ENCODE measurements at regions not wholly inside any gene's neighbourhood (a gene's known extent, or its start where the extent isn't known, plus 50 kb on each side); places are given as distances from the start of the nearest gene placed in this dataset.
"Not testable (repeated sequence)": the region's sequence is repeated elsewhere in the genome, so short reads cannot be mapped to it uniquely, and the experiment has no call there.

- Histone ChIP-seq H3K79me2 (ENCODE audit: control insufficient read depth, insufficient read depth, low read length, unreplicated experiment) (no peaks in the 10 kb centered on the region), H3K4me1 (ENCODE audit: control insufficient read depth, insufficient read depth, low read length, unreplicated experiment) (no peaks in the 10 kb centered on the region), H2AFZ (ENCODE audit: low read length, unreplicated experiment) (no peak overlapping the region), H3K36me3 (ENCODE audit: insufficient read depth, low read length) (no peaks in the 10 kb centered on the region), H3K4me3 (ENCODE audit: low read depth, low read length) (no peak overlapping the region), H3K27me3 (ENCODE audit: insufficient read depth, low read length) (no peaks in the 10 kb centered on the region; the same call in 1 of the 2 replicates), H3K27ac (ENCODE audit: low read depth, low read length) (no peak overlapping the region)
Measured at GRCh38 chr2:118763797-118764196, 83.7 kb downstream of the EN1 start.

DNA sequence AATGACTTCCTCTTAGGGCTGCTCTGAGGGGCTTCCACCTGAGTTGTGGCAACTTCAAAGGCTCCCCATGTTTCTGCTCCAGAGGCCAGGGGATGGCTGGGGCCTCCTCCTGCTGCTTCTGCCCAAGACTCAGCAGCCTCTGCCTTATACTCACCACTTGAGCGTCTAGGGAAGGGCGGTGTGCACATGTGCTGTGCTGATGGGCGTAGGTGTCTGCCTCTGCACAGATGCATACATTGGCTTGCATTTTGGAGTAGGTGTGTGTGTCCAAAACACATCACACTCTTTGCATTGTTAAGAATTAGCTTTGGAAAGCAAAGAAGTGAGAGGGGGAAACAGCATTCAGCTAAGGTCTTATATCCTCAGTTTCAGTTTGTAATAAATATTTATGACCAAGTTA, 85.2 kb downstream of the EN1 start:
- H3K4me3 ChIP-seq (ENCODE audit: low read depth, low read length), result no peak overlapping the region
- no peaks in the 10 kb centered on the region; the same call in 1 of the 2 replicates for H3K27me3 ChIP-seq (ENCODE audit: insufficient read depth, low read length)
- H2AFZ ChIP-seq (ENCODE audit: low read length, unreplicated experiment), result no peak overlapping the region
- H3K27ac ChIP-seq (ENCODE audit: low read depth, low read length), result no peak overlapping the region
- no peaks in the 10 kb centered on the region for H3K79me2 ChIP-seq (ENCODE audit: control insufficient read depth, insufficient read depth, low read length, unreplicated experiment)
- no peaks in the 10 kb centered on the region for H3K36me3 ChIP-seq (ENCODE audit: insufficient read depth, low read length)
- no peaks in the 10 kb centered on the region for H3K4me1 ChIP-seq (ENCODE audit: control insufficient read depth, insufficient read depth, low read length, unreplicated experiment)

DNA sequence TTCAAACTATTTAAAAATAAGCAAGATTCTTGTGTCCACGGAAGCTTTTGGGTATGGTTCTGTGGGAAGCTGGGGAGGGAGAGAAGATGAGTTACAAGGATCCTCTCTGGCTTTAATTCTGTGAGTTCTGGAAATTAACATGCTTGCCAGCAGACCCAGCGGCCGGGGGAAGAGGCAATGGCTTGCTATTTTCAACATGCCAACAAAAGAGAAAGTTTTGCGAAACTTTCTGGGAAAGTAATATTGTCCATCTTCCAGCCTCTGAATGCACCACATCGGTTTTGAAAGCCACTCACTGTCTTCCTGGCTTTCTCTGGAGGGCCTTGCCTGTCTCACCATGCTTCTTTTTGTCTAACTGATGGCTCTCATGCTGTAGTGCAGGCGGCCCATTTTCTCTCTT, 85.7 kb downstream of the EN1 start:
- Histone ChIP-seq H3K27me3 (ENCODE audit: insufficient read depth, low read length) (no peaks in the 10 kb centered on the region; the same call in 1 of the 2 replicates), H3K4me3 (ENCODE audit: low read depth, low read length) (no peak overlapping the region), H2AFZ (ENCODE audit: low read length, unreplicated experiment) (no peak overlapping the region), H3K36me3 (ENCODE audit: insufficient read depth, low read length) (no peaks in the 10 kb centered on the region), H3K4me1 (ENCODE audit: control insufficient read depth, insufficient read depth, low read length, unreplicated experiment) (no peaks in the 10 kb centered on the region), H3K27ac (ENCODE audit: low read depth, low read length) (no peak overlapping the region), H3K79me2 (ENCODE audit: control insufficient read depth, insufficient read depth, low read length, unreplicated experiment) (no peaks in the 10 kb centered on the region)

DNA sequence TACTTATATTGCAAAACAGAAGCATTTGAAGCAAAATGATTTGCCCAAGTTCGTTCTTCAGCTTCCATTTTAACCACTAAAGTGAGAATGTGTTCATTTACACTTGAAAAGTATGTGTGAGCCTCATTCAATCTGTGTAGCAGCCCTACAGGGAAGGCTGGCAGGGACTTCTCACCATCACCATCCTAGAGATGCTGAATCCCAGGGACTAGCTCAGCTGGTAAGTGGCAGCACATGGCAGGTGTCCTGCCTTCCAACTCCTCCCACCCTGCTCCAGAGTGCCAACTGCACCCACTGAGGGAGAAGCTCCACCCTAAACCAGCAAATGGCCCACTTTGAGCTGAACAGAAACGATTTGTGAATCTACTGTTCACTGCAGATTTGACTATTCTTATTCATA, 91.5 kb downstream of the EN1 start:
- Histone ChIP-seq H3K27me3 (ENCODE audit: insufficient read depth, low read length) (no peaks in the 10 kb centered on the region; the same call in 1 of the 2 replicates), H3K4me3 (ENCODE audit: low read depth, low read length) (no peak overlapping the region), H3K27ac (ENCODE audit: low read depth, low read length) (no peak overlapping the region), H3K79me2 (ENCODE audit: control insufficient read depth, insufficient read depth, low read length, unreplicated experiment) (no peaks in the 10 kb centered on the region), H3K36me3 (ENCODE audit: insufficient read depth, low read length) (no peaks in the 10 kb centered on the region), H3K4me1 (ENCODE audit: control insufficient read depth, insufficient read depth, low read length, unreplicated experiment) (peaks cover 2% of the 10 kb centered on the region), H2AFZ (ENCODE audit: low read length, unreplicated experiment) (no peak overlapping the region)

- Histone ChIP-seq H3K4me3 (ENCODE audit: low read depth, low read length) (no peak overlapping the region), H3K79me2 (ENCODE audit: control insufficient read depth, insufficient read depth, low read length, unreplicated experiment) (no peaks in the 10 kb centered on the region), H2AFZ (ENCODE audit: low read length, unreplicated experiment) (no peak overlapping the region), H3K27me3 (ENCODE audit: insufficient read depth, low read length) (no peaks in the 10 kb centered on the region; the same call in 1 of the 2 replicates), H3K4me1 (ENCODE audit: control insufficient read depth, insufficient read depth, low read length, unreplicated experiment) (peaks cover 7% of the 10 kb centered on the region), H3K36me3 (ENCODE audit: insufficient read depth, low read length) (no peaks in the 10 kb centered on the region), H3K27ac (ENCODE audit: low read depth, low read length) (no peak overlapping the region)
Measured at GRCh38 chr2:118755384-118755783, 92.1 kb downstream of the EN1 start.

DNA sequence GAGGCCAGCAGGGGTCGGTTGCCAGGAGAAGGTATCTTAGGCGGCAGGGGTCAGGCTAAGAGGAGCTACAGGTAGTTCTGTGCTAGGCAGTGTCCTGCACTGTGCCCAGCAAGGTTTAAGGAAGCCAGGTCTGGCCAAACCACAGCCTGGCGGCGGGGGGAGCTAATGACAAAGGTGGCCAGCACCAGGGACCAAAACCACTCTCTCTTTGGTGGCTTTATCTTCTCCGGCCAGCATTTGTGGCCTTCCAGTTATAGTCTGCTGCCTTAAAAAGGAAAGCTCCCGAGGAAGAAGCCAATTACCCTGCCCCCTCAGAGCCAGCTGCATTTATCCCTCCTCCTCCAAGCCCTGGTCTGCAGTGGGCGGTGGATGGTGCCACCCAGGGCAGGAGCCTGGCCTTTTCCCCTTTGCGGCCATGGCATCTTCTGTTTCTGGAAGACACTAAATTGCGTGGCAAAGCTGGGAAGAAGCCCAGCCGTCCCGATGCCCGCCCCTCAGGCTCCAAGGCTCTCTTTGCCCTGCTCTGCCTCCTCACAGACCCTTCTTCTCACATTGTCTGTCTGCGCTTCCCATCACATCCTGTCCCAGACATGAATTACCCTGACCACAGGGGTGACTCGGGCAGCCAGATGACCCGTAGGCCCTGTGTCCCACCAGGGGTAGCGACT, 94.6 kb downstream of the EN1 start:
- H3K36me3 ChIP-seq (ENCODE audit: insufficient read depth, low read length), result no peaks in the 10 kb centered on the region
- no peaks in the 10 kb centered on the region for H3K79me2 ChIP-seq (ENCODE audit: control insufficient read depth, insufficient read depth, low read length, unreplicated experiment)
- H3K27me3 ChIP-seq (ENCODE audit: insufficient read depth, low read length), result no peaks in the 10 kb centered on the region; the same call in 1 of the 2 replicates
- H3K4me1 ChIP-seq (ENCODE audit: control insufficient read depth, insufficient read depth, low read length, unreplicated experiment), result peaks cover 7% of the 10 kb centered on the region
- no peak overlapping the region for H2AFZ ChIP-seq (ENCODE audit: low read length, unreplicated experiment)
- H3K27ac ChIP-seq (ENCODE audit: low read depth, low read length), result no peak overlapping the region
- no peak overlapping the region for H3K4me3 ChIP-seq (ENCODE audit: low read depth, low read length)

GRCh38 chr2:118750959-118751565, 96.4 kb downstream of the EN1 start:
- Histone ChIP-seq H3K79me2 (ENCODE audit: control insufficient read depth, insufficient read depth, low read length, unreplicated experiment) (no peaks in the 10 kb centered on the region), H3K4me3 (ENCODE audit: low read depth, low read length) (no peak overlapping the region), H2AFZ (ENCODE audit: low read length, unreplicated experiment) (no peak overlapping the region), H3K4me1 (ENCODE audit: control insufficient read depth, insufficient read depth, low read length, unreplicated experiment) (peaks cover 7% of the 10 kb centered on the region), H3K27me3 (ENCODE audit: insufficient read depth, low read length) (no peaks in the 10 kb centered on the region), H3K36me3 (ENCODE audit: insufficient read depth, low read length) (no peaks in the 10 kb centered on the region), H3K27ac (ENCODE audit: low read depth, low read length) (no peak overlapping the region)

GRCh38 chr2:118748245-118748885, 99.1 kb downstream of the EN1 start:
- H3K27ac ChIP-seq (ENCODE audit: low read depth, low read length), result no peak overlapping the region
- H2AFZ ChIP-seq (ENCODE audit: low read length, unreplicated experiment), result no peak overlapping the region
- no peaks in the 10 kb centered on the region for H3K36me3 ChIP-seq (ENCODE audit: insufficient read depth, low read length)
- H3K4me1 ChIP-seq (ENCODE audit: control insufficient read depth, insufficient read depth, low read length, unreplicated experiment), result peaks cover 7% of the 10 kb centered on the region
- H3K27me3 ChIP-seq (ENCODE audit: insufficient read depth, low read length), result no peaks in the 10 kb centered on the region
- no peak overlapping the region for H3K4me3 ChIP-seq (ENCODE audit: low read depth, low read length)
- H3K79me2 ChIP-seq (ENCODE audit: control insufficient read depth, insufficient read depth, low read length, unreplicated experiment), result no peaks in the 10 kb centered on the region

- Histone ChIP-seq H3K27me3 (ENCODE audit: insufficient read depth, low read length) (no peaks in the 10 kb centered on the region), H3K4me1 (ENCODE audit: control insufficient read depth, insufficient read depth, low read length, unreplicated experiment) (peaks cover 7% of the 10 kb centered on the region), H3K79me2 (ENCODE audit: control insufficient read depth, insufficient read depth, low read length, unreplicated experiment) (no peaks in the 10 kb centered on the region), H3K36me3 (ENCODE audit: insufficient read depth, low read length) (no peaks in the 10 kb centered on the region), H3K4me3 (ENCODE audit: low read depth, low read length) (no peak overlapping the region), H3K27ac (ENCODE audit: low read depth, low read length) (no peak overlapping the region), H2AFZ (ENCODE audit: low read length, unreplicated experiment) (no peak overlapping the region)
Measured at GRCh38 chr2:118747637-118748036, 99.8 kb downstream of the EN1 start.

DNA sequence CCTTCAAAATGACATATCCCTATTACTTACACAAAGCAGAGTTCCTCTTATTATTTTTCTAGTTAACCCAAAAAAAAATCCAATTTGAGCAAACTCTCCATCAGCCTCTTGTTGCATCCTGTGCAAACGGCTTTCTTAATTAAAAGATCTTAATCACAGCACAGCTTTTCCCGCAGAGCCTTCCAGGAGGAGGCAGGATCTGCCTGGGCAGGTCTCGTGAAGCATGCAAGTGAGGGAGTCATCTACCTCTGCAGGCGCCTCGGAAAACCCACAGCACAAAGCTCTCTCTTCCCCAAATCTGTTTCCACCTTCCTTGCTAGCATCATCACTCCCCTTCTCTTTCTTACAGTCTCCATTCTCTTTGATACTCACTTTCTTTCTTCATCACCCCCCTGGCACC, 100.4 kb downstream of the EN1 start:
- Histone ChIP-seq H3K4me3 (ENCODE audit: low read depth, low read length) (no peak overlapping the region), H3K36me3 (ENCODE audit: insufficient read depth, low read length) (no peaks in the 10 kb centered on the region), H3K27ac (ENCODE audit: low read depth, low read length) (no peak overlapping the region), H3K4me1 (ENCODE audit: control insufficient read depth, insufficient read depth, low read length, unreplicated experiment) (peaks cover 7% of the 10 kb centered on the region), H2AFZ (ENCODE audit: low read length, unreplicated experiment) (no peak overlapping the region), H3K27me3 (ENCODE audit: insufficient read depth, low read length) (no peaks in the 10 kb centered on the region), H3K79me2 (ENCODE audit: control insufficient read depth, insufficient read depth, low read length, unreplicated experiment) (no peaks in the 10 kb centered on the region)

DNA sequence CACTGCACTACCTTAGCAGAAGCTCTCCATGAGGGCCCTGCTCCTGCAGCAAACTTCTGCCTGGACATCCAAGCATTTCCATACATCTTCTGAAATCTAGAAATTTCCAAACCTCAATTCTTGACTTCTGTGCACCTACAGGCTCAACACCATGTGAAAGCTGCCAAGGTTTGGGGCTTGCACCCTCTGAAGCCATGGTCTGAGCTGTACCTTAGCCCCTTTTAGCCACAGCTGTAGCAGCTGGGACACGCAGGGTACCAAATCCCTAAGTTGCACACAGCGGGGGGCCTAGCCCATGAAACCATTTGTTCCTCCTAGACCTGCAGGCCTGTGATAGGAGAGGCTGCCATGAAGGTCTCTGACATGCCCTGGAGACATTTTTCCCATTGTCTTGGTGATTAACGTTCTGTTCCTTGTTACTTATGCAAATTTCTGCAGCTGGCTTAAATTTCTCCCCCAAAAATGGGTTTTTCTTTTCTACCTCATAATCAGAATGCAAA, 102.7 kb downstream of the EN1 start:
- not testable (repeated sequence) for H3K79me2 ChIP-seq (ENCODE audit: control insufficient read depth, insufficient read depth, low read length, unreplicated experiment); H3K27me3 ChIP-seq (ENCODE audit: insufficient read depth, low read length); H3K36me3 ChIP-seq (ENCODE audit: insufficient read depth, low read length); H3K27ac ChIP-seq (ENCODE audit: low read depth, low read length); H2AFZ ChIP-seq (ENCODE audit: low read length, unreplicated experiment); H3K4me1 ChIP-seq (ENCODE audit: control insufficient read depth, insufficient read depth, low read length, unreplicated experiment); H3K4me3 ChIP-seq (ENCODE audit: low read depth, low read length)

Measured in ACC112 (cell line).